ENCODE measurements at regions not wholly inside any gene's neighbourhood (a gene's known extent, or its start where the extent isn't known, plus 50 kb on each side); places are given as distances from the start of the nearest gene placed in this dataset.
A peak's percentile ranks its signal among the peaks of the same experiment; 100 is the strongest.

- Histone ChIP-seq H3K27ac (no peak overlapping the region), H3K36me3 (no peaks in the 10 kb centered on the region), H3K9me3 (ENCODE audit: low read depth) (no peaks in the 10 kb centered on the region), H3K4me3 (no peak overlapping the region), H3K27me3 (no peaks in the 10 kb centered on the region), H3K4me1 (ENCODE audit: low read depth) (no peaks in the 10 kb centered on the region)
- DNase-seq (ENCODE audit: low read depth in 1 of 2, low spot score in 1 of 2): peak; percentile 78 to 84
- TF ChIP-seq CTCF (IDR thresholded peaks at IDR 0.05; ENCODE audit: low read depth, low read length): peak; percentile 66
Observed at GRCh38 chr3:137105277-137105977, 147.6 kb downstream of the IL20RB start.

GRCh38 chr3:137106612-137107240, 148.9 kb downstream of the IL20RB start:
- H3K4me3 ChIP-seq: no peak overlapping the region
- no peaks in the 10 kb centered on the region for H3K9me3 ChIP-seq (ENCODE audit: low read depth)
- H3K36me3 ChIP-seq: no peaks in the 10 kb centered on the region
- peak in 1 of 2 donors; percentile 5 for DNase-seq (ENCODE audit: low read depth in 1 of 2, low spot score in 1 of 2)
- no peak for TF ChIP-seq CTCF (IDR thresholded peaks at IDR 0.05; ENCODE audit: low read depth, low read length)
- H3K27me3 ChIP-seq: no peaks in the 10 kb centered on the region
- no peak overlapping the region for H3K27ac ChIP-seq
- no peaks in the 10 kb centered on the region for H3K4me1 ChIP-seq (ENCODE audit: low read depth)

- no peak for DNase-seq (ENCODE audit: low read depth in 1 of 2, low spot score in 1 of 2)
- H3K9me3 ChIP-seq (ENCODE audit: low read depth): no peaks in the 10 kb centered on the region
- H3K4me1 ChIP-seq (ENCODE audit: low read depth): no peaks in the 10 kb centered on the region
- TF ChIP-seq CTCF (IDR thresholded peaks at IDR 0.05; ENCODE audit: low read depth, low read length): no peak
- H3K27ac ChIP-seq: no peak overlapping the region
- no peak overlapping the region for H3K4me3 ChIP-seq
- no peaks in the 10 kb centered on the region for H3K27me3 ChIP-seq
- H3K36me3 ChIP-seq: no peaks in the 10 kb centered on the region
Observed at GRCh38 chr3:137108699-137109440, 151.1 kb downstream of the IL20RB start.

- Histone ChIP-seq H3K27ac (no peak overlapping the region), H3K4me3 (no peak overlapping the region), H3K4me1 (ENCODE audit: low read depth) (no peaks in the 10 kb centered on the region), H3K27me3 (no peaks in the 10 kb centered on the region), H3K36me3 (no peaks in the 10 kb centered on the region), H3K9me3 (ENCODE audit: low read depth) (no peaks in the 10 kb centered on the region)
- peak; percentile 41 to 46 for DNase-seq (ENCODE audit: low read depth in 1 of 2, low spot score in 1 of 2)
- TF ChIP-seq CTCF (IDR thresholded peaks at IDR 0.05; ENCODE audit: low read depth, low read length): peak; percentile 82
Observed at GRCh38 chr3:137110392-137110996, 152.7 kb downstream of the IL20RB start.

GRCh38 chr3:137111497-137111896, 153.7 kb downstream of the IL20RB start:
- no peak overlapping the region for H3K4me3 ChIP-seq
- no peaks in the 10 kb centered on the region for H3K36me3 ChIP-seq
- H3K9me3 ChIP-seq (ENCODE audit: low read depth): no peaks in the 10 kb centered on the region
- DNase-seq (ENCODE audit: low read depth in 1 of 2, low spot score in 1 of 2): no peak
- no peaks in the 10 kb centered on the region for H3K4me1 ChIP-seq (ENCODE audit: low read depth)
- TF ChIP-seq CTCF (IDR thresholded peaks at IDR 0.05; ENCODE audit: low read depth, low read length): no peak
- no peaks in the 10 kb centered on the region for H3K27me3 ChIP-seq
- H3K27ac ChIP-seq: no peak overlapping the region
